SK-N-MC (cell line): ENCODE measurements at regions not wholly inside any gene's neighbourhood (a gene's known extent, or its start where the extent isn't known, plus 50 kb on each side); places are given as distances from the start of the nearest gene placed in this dataset.

Source experiments
- DNase-seq: peaks from one replicate; pipeline ENCODE4 v3.0.0-alpha.2; 2011; ENCODE audit warnings: low read depth, low spot score
- H3K27ac ChIP-seq: fragments of 200-600 bp; sonication (generic); 2 replicates; pipeline ENCODE4 v1.5.1; 2016; ENCODE audit warnings: mixed run types
- H3K36me3 ChIP-seq: fragments of 200-600 bp; sonication (generic); 2 replicates; pipeline ENCODE4 v1.6.1; 2017; ENCODE audit warnings: antibody characterized with exemption, low read length, mixed read lengths; ENCODE audit not compliant: insufficient read depth
- H3K4me3 ChIP-seq: fragments of 200-600 bp; sonication (generic); 2 replicates; pipeline ENCODE4 v1.5.1; 2016
- H3K9ac ChIP-seq: fragments of 200-600 bp; sonication (generic); 2 replicates; pipeline ENCODE4 v1.8.0; 2017; ENCODE audit warnings: mixed run types, mixed read lengths; ENCODE audit not compliant: insufficient read length
- H3K9me3 ChIP-seq: fragments of 200-600 bp; sonication (generic); 2 replicates; pipeline ENCODE4 v1.6.1; 2017; ENCODE audit warnings: low read depth, mild to moderate bottlenecking, antibody characterized with exemption, low read length, moderate library complexity, mixed read lengths
- EZH2 ChIP-seq: fragments of 200-600 bp; sonication (generic); IDR thresholded peaks from one replicate; pipeline ENCODE4 v1.6.1; 2017; ENCODE audit warnings: antibody characterized with exemption
- FOXP2 ChIP-seq: optimal IDR thresholded peaks from 2 replicates; pipeline ENCODE3; 2011; ENCODE audit warnings: mild to moderate bottlenecking, moderate library complexity; ENCODE audit not compliant: insufficient read depth; ENCODE audit errors: extremely low read length, control extremely low read depth
- POLR2AphosphoS5 ChIP-seq: IDR thresholded peaks from 2 replicates; pipeline ENCODE4 v1.6.1; 2012; ENCODE audit warnings: mild to moderate bottlenecking, low read depth, low read length, borderline replicate concordance

- Histone ChIP-seq H3K4me3 (no peak overlapping the region), H3K9me3 (no peaks in the 10 kb centered on the region), H3K9ac (no peak overlapping the region), H3K36me3 (no peaks in the 10 kb centered on the region), H3K27ac (no peak overlapping the region)
- no peak for TF ChIP-seq FOXP2
- no peak for TF ChIP-seq EZH2
- no peak for TF ChIP-seq POLR2AphosphoS5
- no peak for DNase-seq
Measured at GRCh38 chr16:86281421-86281820, 228.9 kb upstream of the FOXF1 start.

GRCh38 chr16:86283944-86284343 lies 226.4 kb upstream of the FOXF1 start:
- no peak for TF ChIP-seq EZH2
- TF ChIP-seq POLR2AphosphoS5 = no peak
- no peak for TF ChIP-seq FOXP2
- no peak for DNase-seq
- H3K9me3 ChIP-seq = no peaks in the 10 kb centered on the region
- H3K27ac ChIP-seq = no peak overlapping the region
- no peaks in the 10 kb centered on the region for H3K36me3 ChIP-seq
- H3K9ac ChIP-seq = no peak overlapping the region
- H3K4me3 ChIP-seq = no peak overlapping the region

DNA sequence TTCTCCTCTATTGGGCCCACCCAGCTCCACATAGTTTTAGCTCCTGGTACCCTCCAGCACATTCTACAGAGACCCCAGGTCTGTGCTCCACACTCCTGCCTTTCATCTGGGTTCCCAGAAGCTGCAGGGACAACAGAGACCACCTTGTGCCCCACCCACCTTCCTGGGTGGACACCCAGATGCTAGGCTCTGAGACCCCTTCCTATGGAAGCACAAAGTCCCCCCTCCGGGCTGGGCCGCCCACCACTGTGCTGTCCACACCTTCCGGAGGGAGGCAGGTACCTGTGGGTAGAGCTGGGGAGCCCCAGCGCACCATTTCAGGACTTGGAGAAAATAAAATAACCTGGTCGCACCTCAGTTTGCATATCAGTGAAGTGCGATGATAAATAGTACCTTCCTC lies 224.9 kb upstream of the FOXF1 start:
- Histone ChIP-seq H3K9me3 (no peaks in the 10 kb centered on the region), H3K27ac (no peak overlapping the region), H3K36me3 (no peaks in the 10 kb centered on the region), H3K9ac (no peak overlapping the region), H3K4me3 (no peak overlapping the region)
- TF ChIP-seq POLR2AphosphoS5 = no peak
- DNase-seq = no peak

GRCh38 chr16:86285938-86286921 lies 224.1 kb upstream of the FOXF1 start:
- no peaks in the 10 kb centered on the region for H3K36me3 ChIP-seq
- H3K4me3 ChIP-seq = no peak overlapping the region
- DNase-seq = no peak
- no peaks in the 10 kb centered on the region for H3K9me3 ChIP-seq
- no peak overlapping the region for H3K9ac ChIP-seq
- no peak overlapping the region for H3K27ac ChIP-seq
- no peak for TF ChIP-seq EZH2
- no peak for TF ChIP-seq POLR2AphosphoS5
- no peak for TF ChIP-seq FOXP2

DNA sequence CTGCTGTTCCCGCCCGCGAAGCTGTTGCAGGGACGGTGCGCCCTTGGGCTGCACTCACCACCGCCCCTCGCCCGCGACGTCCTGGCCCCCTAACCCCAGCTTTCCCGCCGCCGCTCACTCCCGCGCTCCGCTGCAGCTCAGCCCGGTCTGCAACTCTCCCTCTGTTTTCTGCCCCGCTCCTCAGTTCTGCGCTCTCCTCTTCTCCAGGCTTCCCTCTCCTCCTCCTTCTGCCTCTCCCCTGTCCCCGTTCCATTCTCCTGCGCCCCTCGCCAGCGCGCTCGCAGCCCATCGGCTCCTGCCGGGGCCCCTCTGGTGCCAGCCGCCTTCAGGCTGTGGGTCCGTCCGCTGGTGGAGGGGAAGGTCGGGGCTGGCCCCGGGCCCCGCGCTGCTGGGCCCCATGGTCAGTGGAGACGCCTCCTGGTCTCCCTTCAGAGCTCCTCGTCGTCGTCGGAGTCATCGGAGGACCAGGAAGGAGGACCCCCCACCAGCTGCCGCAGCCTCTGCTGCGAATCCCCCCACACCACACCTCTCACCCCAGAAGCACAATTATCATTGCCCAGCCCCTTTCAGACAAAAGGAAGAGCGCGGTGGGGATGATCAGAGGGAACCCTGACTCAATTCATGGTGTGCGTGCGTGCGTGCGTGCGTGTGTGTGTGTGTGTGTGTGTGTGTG lies 223.2 kb upstream of the FOXF1 start:
- Histone ChIP-seq H3K9me3 (no peaks in the 10 kb centered on the region), H3K36me3 (no peaks in the 10 kb centered on the region), H3K9ac (no peak overlapping the region), H3K27ac (no peak overlapping the region), H3K4me3 (no peak overlapping the region)
- TF ChIP-seq POLR2AphosphoS5 = no peak
- no peak for TF ChIP-seq FOXP2
- TF ChIP-seq EZH2 = peak; percentile 74
- DNase-seq = no peak

- Histone ChIP-seq H3K9ac (no peak overlapping the region), H3K4me3 (no peak overlapping the region)
Measured at GRCh38 chr16:86287664-86288201, 222.6 kb upstream of the FOXF1 start.

GRCh38 chr16:86288716-86289294 lies 221.5 kb upstream of the FOXF1 start:
- no peak overlapping the region for H3K27ac ChIP-seq
- no peak for DNase-seq
- no peak overlapping the region for H3K4me3 ChIP-seq
- H3K9me3 ChIP-seq = no peaks in the 10 kb centered on the region
- no peaks in the 10 kb centered on the region for H3K36me3 ChIP-seq
- TF ChIP-seq EZH2 (peak; percentile 41), FOXP2 (no peak), POLR2AphosphoS5 (no peak)
- no peak overlapping the region for H3K9ac ChIP-seq

More at GRCh38 chr16:86287664-86288201, 222.6 kb upstream of the FOXF1 start:
- Histone ChIP-seq H3K36me3 (no peaks in the 10 kb centered on the region), H3K27ac (no peak overlapping the region), H3K9me3 (no peaks in the 10 kb centered on the region)
- no peak for TF ChIP-seq FOXP2
- no peak for DNase-seq

GRCh38 chr16:86289304-86289703 lies 221.0 kb upstream of the FOXF1 start:
- no peak for TF ChIP-seq FOXP2
- TF ChIP-seq EZH2 = no peak
- no peak for TF ChIP-seq POLR2AphosphoS5
- no peak for DNase-seq
- no peaks in the 10 kb centered on the region for H3K36me3 ChIP-seq
- no peak overlapping the region for H3K27ac ChIP-seq
- no peak overlapping the region for H3K4me3 ChIP-seq
- no peak overlapping the region for H3K9ac ChIP-seq
- no peaks in the 10 kb centered on the region for H3K9me3 ChIP-seq
